NB4 (cell line): ENCODE measurements at regions not wholly inside any gene's neighbourhood (a gene's known extent, or its start where the extent isn't known, plus 50 kb on each side); places are given as distances from the start of the nearest gene placed in this dataset.

Source experiments
- DNase-seq: peaks from one replicate; pipeline ENCODE4 v3.0.0; 2010; ENCODE audit warnings: low read depth
- H3K4me3 ChIP-seq: one replicate; pipeline ENCODE4 v1.5.1; 2011; ENCODE audit warnings: mild to moderate bottlenecking, low read depth, low read length, moderate library complexity
- MYC ChIP-seq: IDR thresholded peaks from 2 replicates; pipeline ENCODE4 v1.6.1; 2011; ENCODE audit warnings: low read depth, low read length
- POLR2A ChIP-seq: IDR thresholded peaks from 2 replicates; pipeline ENCODE4 v1.6.1; 2011; ENCODE audit warnings: mild to moderate bottlenecking; ENCODE audit not compliant: insufficient read length; ENCODE audit errors: extremely low read depth
- TF ChIP-seq, protein P1 (sequence below): IDR thresholded peaks from one replicate; pipeline ENCODE4 v1.5.1; 2012; ENCODE audit warnings: low read depth, low read length
- TF ChIP-seq, protein P2 (sequence below): IDR thresholded peaks from 2 replicates; pipeline ENCODE4 v1.6.1; 2011; ENCODE audit warnings: low read depth, low read length

GRCh38 chr10:33550811-33551210 lies 216.3 kb upstream of the NRP1 start:
- DNase-seq, result no peak
- TF ChIP-seq, protein P1, sequence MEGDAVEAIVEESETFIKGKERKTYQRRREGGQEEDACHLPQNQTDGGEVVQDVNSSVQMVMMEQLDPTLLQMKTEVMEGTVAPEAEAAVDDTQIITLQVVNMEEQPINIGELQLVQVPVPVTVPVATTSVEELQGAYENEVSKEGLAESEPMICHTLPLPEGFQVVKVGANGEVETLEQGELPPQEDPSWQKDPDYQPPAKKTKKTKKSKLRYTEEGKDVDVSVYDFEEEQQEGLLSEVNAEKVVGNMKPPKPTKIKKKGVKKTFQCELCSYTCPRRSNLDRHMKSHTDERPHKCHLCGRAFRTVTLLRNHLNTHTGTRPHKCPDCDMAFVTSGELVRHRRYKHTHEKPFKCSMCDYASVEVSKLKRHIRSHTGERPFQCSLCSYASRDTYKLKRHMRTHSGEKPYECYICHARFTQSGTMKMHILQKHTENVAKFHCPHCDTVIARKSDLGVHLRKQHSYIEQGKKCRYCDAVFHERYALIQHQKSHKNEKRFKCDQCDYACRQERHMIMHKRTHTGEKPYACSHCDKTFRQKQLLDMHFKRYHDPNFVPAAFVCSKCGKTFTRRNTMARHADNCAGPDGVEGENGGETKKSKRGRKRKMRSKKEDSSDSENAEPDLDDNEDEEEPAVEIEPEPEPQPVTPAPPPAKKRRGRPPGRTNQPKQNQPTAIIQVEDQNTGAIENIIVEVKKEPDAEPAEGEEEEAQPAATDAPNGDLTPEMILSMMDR, result no peak
- TF ChIP-seq MYC, result no peak
- TF ChIP-seq, protein P2, sequence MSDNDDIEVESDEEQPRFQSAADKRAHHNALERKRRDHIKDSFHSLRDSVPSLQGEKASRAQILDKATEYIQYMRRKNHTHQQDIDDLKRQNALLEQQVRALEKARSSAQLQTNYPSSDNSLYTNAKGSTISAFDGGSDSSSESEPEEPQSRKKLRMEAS, result no peak
- TF ChIP-seq POLR2A, result no peak
- H3K4me3 ChIP-seq, result no peak overlapping the region

- DNase-seq, result no peak
- TF ChIP-seq, protein P1, result no peak
- no peak for TF ChIP-seq POLR2A
- TF ChIP-seq, protein P2, result no peak
- TF ChIP-seq MYC, result no peak
- H3K4me3 ChIP-seq, result no peak overlapping the region
These were observed 213.5 kb upstream of the NRP1 start for GRCh38 chr10:33547976-33548375.

GRCh38 chr10:33546031-33546430 lies 211.6 kb upstream of the NRP1 start:
- no peak for TF ChIP-seq MYC
- TF ChIP-seq, protein P2, result no peak
- TF ChIP-seq, protein P1, result no peak
- TF ChIP-seq POLR2A, result no peak
- DNase-seq, result no peak
- H3K4me3 ChIP-seq, result no peak overlapping the region

GRCh38 chr10:33542752-33543505 lies 208.5 kb upstream of the NRP1 start:
- TF ChIP-seq, protein P2, result no peak
- TF ChIP-seq, protein P1, result no peak
- DNase-seq, result no peak

DNA sequence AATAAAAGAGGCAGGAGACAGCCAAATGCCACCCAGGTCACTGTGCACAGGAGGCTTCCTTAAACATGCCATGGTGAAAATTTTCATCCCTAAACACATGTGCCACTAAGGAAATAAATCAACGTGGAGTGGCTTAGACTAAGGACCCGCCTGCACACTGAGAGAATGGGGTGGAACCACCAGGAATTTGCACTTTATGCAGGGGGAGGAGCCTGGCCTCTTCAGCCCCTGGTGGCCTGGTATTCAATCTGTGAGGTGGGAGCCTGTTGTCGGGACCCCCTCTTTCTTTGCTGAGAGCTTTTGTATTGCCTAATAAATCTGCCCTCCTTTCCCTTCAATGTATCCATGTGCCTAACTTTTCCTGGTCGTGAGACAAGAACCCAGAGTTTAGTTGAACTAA lies 204.6 kb upstream of the NRP1 start:
- DNase-seq, result no peak
- TF ChIP-seq, protein P2, result no peak
- TF ChIP-seq MYC (no peak), POLR2A (no peak)
- H3K4me3 ChIP-seq, result no peak overlapping the region

More at GRCh38 chr10:33542752-33543505, 208.5 kb upstream of the NRP1 start:
- no peak overlapping the region for H3K4me3 ChIP-seq

- DNase-seq, result no peak
- no peak for TF ChIP-seq MYC
- TF ChIP-seq, protein P2, result no peak
- TF ChIP-seq POLR2A, result no peak
- TF ChIP-seq, protein P1, result no peak
- no peak overlapping the region for H3K4me3 ChIP-seq
These were observed 202.6 kb upstream of the NRP1 start for GRCh38 chr10:33537066-33537465.
